ENCODE measurements at regions not wholly inside any gene's neighbourhood (a gene's known extent, or its start where the extent isn't known, plus 50 kb on each side); places are given as distances from the start of the nearest gene placed in this dataset.
A peak's percentile ranks its signal among the peaks of the same experiment; 100 is the strongest.
"Not testable (repeated sequence)": the region's sequence is repeated elsewhere in the genome, so short reads cannot be mapped to it uniquely, and the experiment has no call there.

DNA sequence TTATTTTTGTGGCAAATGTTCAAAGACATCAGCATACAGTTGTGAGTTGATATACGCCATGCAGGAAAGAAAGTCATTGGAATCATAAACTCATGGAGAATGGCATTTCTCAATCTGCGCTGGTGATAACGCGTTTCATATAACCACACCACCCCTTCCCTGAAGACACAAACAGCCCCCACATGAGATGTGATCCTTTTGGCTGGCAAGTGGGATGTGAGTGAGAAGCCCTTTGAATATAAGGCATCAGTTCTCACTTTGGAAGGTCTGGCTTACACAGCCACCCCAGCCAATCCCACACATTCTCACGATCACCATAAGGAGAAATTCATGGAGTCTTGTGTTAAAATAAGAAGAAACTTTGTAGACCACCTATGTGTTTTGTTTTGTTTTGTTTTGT is 725.0 kb downstream of the PRELID2 start:
- no peak for DNase-seq (ENCODE audit: low spot score)

DNA sequence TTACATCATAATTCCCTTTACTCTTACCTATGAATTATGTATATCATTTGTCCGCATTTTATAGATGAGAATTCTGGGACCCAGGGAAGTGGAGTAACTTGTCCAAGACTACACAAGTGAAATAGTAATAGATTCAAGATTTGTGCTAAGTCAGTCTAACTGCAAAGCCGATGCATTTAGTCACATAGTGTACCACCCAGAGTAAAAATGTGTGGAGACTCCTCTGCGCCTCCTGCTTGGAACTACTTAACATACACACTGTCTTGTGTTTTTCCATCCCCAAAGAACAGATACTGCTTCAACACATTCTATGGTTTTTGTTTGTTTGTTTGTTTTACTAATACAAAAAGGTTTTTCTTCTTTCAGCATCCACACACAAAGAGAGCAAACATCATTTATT is 729.8 kb downstream of the PRELID2 start:
- DNase-seq (ENCODE audit: low spot score), result no peak

DNA sequence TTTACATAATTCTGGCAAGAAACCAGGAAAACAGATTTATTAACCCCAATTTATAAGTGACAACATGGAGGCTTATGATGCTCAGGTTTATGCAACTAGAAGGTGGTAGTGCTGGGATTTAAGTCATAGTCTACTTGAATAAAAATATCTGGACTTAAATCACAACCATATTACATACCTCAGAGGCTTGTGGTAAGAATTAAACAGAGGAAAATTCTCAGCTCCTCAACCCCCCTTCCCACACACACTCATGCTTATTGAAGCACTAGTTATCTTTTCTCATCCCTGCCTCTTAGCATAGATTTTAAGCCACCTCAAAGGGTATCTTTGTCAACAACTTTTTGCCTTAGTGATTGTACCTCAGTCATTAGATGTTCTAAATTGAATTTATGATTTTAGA is 731.0 kb downstream of the PRELID2 start:
- DNase-seq (ENCODE audit: low spot score), result no peak

DNA sequence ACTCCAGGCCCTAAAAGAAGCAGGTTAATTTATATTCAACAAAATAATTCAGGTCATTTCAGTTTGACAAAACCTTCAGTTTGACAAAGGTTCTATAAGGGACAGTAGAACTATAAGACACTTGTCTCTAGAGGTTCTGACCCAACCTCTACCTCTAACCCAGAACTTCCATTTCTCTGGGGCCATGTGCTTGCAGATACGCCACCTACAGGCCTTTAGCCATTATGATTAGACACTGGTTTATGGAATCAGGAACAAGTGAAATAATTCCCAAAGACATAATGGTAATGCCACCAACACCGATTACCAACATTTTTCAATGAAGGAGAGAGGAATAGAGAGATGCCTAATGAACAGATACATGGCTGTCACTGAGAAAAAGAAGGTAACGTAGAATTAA is 733.9 kb downstream of the PRELID2 start:
- DNase-seq (ENCODE audit: low spot score), result no peak

DNA sequence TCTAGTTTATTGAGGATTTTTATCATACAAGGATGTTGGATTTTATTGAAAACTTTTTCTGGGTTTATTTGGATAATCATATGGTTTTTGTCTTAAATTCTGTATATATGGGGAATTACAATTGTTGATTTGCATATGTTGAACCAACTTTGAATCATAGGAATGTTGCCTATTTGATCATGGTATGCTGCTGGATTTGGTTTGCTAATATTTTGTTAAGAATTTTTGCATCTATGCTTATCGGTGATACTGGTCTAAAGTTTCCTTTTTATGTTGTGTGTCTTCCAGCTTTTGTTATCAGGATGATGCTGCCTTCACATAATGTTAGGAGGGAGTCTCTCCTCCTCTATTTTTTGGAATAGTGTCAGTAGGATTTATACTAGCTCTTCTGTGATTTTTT is 745.0 kb downstream of the PRELID2 start:
- no peak for DNase-seq (ENCODE audit: low spot score)

DNA sequence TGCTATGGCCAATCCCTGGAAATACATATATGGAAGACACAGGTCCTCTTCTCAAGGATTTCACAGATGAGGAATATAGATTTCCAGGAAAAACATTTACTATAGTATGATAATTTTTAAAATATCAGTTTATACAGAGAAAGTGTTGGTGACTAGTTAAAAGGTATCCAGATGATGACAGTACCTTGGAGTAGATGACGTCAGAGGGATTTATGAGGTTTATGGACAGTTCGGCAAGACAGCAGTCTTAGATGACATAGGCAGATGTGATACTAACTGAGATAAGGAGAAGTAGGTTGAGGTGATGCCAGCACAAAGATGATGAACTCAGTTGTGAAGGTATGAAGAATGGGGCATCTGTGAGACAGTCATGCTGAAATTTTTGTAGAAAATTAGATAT is 750.3 kb downstream of the PRELID2 start:
- no peak for DNase-seq (ENCODE audit: low spot score)

DNA sequence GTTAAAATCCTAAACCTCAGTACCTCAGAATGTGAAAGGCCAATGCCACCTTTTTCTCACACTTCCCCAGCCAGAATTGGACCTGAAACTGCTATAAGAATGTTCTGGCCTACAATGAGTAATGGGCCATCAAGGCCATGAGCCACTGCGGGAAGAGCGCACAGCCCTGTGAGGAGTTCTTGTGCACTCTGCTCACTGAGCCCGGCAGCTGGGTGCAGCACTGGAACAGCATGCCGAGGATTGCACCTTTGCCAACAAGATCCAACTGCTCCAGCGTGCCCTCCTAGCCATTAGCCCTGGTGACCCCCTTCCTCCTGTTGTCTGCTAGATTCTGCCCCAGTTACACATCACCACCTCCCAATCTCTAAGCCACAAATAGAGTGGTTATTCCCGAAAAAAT is 758.1 kb downstream of the PRELID2 start:
- DNase-seq (ENCODE audit: low spot score), result no peak

DNA sequence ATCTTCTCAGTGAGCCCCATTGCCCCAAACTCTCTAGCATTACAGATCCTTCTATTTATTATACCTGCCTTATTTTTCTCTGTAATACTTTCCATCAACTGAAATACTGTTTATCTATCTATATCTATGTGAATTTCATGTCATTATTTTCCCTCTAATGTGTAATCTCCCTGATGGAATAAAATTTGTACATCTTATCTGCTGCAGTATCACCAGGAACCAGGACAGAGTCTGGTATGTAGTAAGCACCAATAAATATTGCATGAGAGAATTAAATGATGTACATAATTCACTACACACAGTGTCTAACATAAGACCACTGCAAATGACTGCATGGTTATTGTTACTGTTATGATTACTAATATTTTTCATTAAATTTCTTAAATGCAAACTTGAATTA is 759.1 kb downstream of the PRELID2 start:
- DNase-seq (ENCODE audit: low spot score), result no peak

DNA sequence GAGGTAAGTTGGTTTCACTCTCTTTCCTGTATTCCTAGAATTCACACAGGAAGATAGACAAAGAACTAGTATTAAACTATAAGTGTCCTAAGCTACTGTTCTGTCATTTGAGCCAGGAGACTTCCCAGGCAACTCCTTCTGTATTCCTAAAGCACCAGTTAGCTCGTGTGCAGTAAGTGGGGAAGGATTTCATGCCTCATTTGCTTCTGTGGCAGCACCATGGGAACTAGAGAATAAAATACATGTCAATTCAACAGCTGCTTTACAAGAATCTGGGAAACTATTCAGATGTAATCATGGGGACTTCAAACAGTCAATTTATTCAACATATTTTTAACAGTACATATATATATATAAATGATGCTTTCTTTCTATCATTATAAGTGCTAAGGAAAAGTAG is 762.3 kb downstream of the PRELID2 start:
- DNase-seq (ENCODE audit: low spot score), result no peak

DNA sequence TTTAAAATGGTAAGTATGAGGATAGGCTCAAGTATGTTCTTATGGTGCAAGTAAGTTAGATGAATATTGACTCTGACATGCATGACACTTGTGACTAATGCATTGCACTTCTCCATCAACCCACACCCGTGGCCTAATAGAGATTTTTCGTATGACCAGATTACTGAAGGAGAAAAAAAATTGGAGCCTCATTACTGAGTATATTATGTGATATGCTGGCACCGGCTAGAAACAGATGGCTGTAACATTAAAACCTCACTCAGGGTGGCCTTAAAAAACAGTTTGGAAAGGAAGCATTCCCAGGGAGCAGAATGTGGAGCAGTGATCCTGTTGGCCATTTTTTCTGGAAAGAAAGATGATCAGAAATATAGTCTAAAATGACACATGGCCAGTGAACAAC is 766.4 kb downstream of the PRELID2 start:
- no peak for DNase-seq (ENCODE audit: low spot score)

DNA sequence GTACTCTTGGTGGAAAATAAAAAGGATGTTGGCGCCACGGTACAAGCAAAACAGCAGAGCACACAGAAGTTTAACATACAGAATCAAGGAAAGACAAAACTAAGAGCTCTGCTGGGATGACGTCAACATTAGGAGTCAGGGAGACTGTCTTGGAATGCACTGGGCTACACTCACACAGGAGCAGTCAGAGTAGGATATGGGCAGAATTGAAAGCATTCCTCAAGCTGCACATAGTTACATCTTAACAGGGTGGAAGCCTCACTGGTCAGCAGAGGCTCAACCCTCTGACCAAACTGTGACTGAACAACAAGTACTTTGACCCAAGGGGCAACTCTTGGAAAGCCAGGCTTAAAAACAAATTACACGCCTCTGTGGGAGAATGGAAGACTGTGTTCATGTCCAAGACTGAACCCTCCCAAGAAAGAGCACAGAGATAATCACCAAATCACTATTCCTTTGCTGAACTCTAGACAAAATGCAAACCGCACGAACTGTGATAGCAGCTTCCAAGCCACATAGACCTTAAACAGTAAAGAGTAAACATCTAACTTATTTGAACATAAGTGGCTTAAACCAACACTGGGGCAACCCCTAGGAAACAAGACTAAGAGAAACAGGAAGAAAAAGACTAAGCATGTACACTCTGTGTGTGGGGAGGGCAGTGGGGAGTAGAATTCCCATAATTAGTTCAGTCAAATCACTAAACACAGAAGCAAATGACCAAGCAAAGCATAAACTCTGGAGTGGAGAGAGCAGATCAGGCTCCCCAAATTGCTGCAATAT is 772.7 kb downstream of the PRELID2 start:
- DNase-seq (ENCODE audit: low spot score), result peak; percentile 24

DNA sequence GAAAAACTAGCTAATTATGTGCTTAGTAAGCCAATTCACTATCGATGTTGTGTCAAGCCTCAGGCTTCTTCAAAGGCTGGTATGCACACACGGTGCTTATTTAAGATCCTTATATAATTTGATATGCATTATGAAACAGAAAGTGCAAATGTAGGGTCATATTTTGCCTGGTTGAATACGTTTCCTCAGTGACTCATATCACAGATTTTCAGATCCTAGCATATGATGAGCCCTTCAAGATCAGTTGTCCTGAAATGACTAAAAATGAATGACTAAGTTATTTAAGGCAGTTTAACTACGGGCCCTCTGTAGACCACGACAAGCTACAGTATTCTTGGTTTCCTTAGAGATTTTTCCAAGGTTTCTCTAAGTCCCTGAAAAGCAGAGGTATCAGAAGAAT is 778.3 kb downstream of the PRELID2 start:
- peak; percentile 12 for DNase-seq (ENCODE audit: low spot score)

DNA sequence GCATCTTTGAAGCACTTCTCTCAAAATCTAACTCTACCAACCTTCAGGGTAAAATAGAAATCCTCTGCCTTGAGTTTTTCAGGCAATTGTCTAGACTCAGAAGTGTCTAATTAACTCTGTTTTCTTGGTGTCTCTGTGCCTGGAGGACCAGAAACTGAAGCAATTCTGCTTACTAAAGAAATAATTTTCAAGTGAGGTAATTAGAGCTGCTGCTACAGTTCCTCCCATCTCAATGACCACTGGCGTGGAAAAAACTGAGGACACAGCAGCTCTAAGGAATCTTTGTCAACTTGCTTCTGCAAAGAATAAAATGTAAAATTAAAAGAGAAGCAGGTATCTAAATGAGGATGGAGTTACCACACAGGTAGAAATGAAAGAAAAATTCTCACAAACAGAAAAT is 785.0 kb downstream of the PRELID2 start:
- no peak for DNase-seq (ENCODE audit: low spot score)

DNA sequence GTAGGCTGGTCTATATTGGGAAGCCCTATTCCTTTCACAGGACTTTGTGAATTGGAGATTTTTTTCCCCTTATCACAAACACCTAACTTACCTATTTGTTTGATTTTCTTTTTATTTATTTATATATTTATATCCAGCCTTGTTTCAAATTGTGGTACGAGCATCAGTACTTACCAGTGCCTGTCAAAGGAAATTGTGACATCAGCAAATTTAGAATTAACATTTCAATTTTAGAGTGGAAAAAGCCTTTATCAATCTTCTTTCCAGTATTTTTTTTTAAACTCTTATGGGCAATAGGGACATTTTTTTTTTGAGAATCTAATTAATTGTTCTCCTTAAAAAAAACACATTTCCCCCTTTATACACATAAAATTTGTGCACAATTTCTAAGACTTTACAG is 790.2 kb downstream of the PRELID2 start:
- no peak for DNase-seq (ENCODE audit: low spot score)

DNA sequence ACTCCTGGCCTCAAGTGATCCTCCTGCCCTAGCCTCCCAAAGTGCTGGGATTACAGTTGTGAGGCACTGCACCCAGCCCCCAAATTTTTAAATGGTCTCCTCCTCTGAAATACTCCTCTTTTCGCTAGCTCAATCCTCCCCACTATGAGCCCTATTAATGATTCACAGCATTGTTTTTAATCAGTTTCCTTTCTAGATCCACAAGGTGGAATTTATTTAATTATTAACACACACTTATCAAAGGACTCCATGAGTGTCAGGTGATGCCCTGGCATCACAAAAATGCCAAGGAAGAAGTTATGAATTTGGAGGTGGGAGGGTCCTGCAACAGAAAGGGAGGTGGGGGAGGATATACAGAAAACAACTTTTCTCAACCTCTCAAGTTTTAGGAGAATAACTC is 806.5 kb downstream of the PRELID2 start:
- no peak for DNase-seq (ENCODE audit: low spot score)

DNA sequence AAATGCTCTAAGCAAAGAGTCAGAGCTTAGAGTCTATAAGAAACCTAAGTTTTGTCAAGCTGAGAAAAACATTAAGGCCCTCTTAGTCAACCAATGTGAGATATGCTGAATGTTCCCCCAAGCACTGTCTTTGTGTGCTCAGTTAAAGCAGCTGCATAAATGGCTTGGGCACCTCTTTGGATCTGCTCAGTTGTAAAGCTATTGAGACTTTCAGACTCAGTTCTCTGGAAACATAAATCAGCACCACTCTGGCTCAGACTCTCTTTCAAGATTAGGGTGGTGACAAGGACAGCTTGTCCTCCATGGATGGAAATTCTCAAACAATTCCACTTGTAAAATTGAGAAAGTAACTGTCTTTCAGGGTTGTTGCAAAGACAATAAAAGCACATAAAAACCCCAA is 807.9 kb downstream of the PRELID2 start:
- DNase-seq (ENCODE audit: low spot score), result no peak

DNA sequence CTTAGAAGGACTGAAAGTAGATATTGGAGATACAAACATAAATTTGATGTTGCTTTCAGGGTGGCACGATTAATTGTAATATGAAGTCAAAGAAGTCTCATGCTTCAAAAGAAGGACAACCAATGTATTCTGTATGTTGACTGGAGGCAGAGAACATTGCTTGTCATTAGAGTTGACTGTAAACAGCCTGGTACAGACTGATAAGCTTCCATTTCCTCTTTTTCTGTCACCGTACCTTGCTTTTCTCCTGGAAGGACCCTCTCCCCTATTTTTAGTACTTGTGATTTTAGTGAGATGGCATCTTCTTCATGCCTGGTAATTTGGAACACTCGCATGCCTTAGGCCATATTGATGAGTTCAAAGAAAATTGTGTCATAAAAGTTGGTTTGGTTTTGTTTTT is 809.4 kb downstream of the PRELID2 start:
- DNase-seq (ENCODE audit: low spot score), result no peak

DNA sequence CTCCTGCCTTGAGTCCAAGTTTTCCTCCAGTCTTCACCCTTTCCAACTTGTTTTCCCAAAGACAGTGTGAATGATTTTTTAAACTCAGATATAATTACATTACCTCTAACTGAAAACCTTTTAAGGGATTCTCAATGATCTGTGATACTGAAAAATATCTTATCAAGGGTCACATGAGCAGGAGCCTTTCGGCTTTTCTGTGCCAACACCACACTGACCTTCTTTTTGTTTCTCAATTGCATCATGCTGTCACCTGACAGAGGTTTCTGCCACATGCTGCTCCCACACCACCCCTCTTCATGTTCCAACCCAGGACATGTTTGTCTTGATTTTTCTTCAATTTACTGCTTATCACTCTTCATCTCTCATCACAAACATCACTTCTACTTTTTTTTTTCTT is 820.0 kb downstream of the PRELID2 start:
- no peak for DNase-seq (ENCODE audit: low spot score)

DNA sequence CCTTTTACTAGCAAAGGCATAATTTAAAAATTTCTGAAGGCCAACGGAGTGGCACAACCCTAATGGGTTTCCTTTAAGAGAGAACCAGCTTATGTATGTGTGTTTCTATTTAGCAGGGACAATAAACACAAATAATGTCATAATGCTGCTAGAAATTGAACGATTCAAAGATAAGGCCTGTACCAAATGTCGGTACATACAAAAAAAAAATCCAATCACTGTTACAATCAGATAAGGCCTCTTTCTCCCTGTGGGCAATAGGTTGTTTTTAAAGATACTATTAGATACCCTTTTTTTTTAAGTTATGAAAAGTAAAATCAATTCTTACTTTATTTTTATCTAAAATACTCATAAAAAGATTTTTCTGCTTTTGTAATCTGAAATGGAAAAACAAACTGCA is 821.0 kb downstream of the PRELID2 start:
- no peak for DNase-seq (ENCODE audit: low spot score)

DNA sequence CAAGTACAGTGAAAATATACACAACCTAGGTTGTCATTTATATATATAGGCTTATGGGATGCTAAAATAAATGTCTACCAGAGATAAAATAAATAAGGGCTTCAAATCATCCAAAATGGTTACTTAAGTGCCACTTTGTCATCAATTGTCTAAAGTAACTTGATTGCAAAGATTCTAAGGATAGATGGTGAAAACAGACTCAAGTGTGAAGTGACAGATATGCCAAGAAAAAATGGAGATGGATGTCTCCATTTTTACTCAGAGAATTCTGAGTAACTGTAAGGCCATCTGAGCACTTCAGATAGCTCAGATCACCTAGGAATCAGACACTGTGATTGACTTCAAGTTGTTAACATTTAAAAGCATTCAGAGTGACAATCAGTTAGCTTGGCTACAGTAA is 824.3 kb downstream of the PRELID2 start:
- DNase-seq (ENCODE audit: low spot score), result no peak

DNA sequence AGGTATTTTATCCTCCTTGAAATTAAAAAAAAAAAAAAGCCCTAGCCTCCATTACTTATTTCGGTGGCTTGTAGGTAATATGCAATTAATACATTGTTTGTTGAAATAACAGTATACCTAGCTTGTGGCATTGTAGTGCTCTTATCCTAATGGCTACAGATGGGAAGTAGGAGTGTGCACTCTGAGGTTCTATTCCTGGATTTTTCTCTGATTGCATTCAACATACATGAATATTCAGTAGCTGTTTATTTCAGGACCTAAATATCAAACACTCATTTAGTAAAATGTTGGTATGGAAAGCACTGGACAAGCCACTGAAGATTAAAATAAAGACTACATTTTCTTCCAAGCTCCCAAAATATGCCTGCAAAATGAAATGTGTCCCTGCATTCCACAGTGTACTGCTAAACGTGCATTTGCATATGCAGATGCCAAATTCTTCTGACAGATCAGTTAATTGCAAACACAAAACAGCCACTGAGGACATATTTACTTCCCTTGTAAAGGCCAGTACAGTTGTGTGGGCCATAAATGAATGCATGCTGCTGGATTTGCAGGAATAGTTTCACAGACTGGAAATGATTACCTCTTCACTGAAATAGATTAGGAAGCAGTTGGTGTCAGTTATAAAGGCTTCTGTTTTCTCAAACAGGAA is 826.1 kb downstream of the PRELID2 start:
- DNase-seq (ENCODE audit: low spot score), result no peak

DNA sequence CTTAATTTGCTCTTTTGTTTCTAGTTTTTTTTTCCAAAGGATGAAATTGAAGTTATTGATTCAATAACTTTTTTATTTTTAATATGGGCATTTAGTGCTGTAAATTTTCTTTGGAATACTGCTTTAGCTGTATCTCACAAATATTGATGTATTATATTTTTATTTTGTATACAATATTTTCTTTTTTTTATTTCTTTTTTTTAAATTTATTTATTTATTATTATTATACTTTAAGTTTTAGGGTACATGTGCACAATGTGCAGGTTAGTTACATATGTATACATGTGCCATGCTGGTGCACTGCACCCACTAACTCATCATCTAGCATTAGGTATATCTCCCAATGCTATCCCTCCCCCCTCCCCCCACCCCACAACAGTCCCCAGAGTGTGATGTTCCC is 823.7 kb downstream of the KCTD16 start:
- DNase-seq (ENCODE audit: low spot score), result not testable (repeated sequence)

DNA sequence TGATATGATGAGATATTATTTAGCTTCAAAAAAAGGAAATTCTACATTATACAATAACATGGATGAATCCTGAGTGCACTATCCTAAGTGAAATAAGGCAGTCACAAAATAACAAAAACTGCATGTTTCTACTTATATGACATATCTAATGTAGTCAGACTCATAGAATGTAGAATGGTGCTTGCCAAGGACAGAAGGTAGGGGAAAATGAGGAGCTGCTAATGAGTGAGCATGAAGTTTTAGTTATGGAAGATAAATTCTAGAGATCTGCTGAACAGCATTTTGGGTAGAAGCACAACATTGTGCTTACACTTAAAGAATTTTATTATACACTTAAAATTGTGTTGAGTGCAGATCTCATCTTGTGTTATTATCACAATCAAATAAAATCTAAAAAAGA is 812.4 kb downstream of the KCTD16 start:
- DNase-seq (ENCODE audit: low spot score), result no peak
